Brain microvascular endothelial cell (primary cell): ENCODE measurements at regions not wholly inside any gene's neighbourhood (a gene's known extent, or its start where the extent isn't known, plus 50 kb on each side); places are given as distances from the start of the nearest gene placed in this dataset.

ENCODE experiments used
- DNase-seq: peaks from one replicate; pipeline ENCODE4 v3.0.0-alpha.2; 2020
- H3K27ac ChIP-seq: fragments of 250-450 bp; sonication (Bioruptor Pico); 2 replicates; pipeline ENCODE4 v1.5.1; 2020; ENCODE audit warnings: mild to moderate bottlenecking, moderate library complexity
- H3K27me3 ChIP-seq: fragments of 250-450 bp; sonication (Bioruptor Pico); replicated peaks from 2 replicates; pipeline ENCODE4 v1.5.1; 2020; ENCODE audit warnings: mild to moderate bottlenecking
- H3K36me3 ChIP-seq: fragments of 250-450 bp; sonication (Bioruptor Pico); replicated peaks from 2 replicates; pipeline ENCODE4 v1.5.1; 2020; ENCODE audit warnings: mild to moderate bottlenecking
- H3K4me3 ChIP-seq: 2 replicates; pipeline ENCODE4 v1.5.1; 2011; ENCODE audit warnings: low read depth, mild to moderate bottlenecking, control low read depth, low read length, moderate library complexity
- CTCF ChIP-seq: IDR thresholded peaks from 2 replicates; pipeline ENCODE4 v1.5.1; 2011; ENCODE audit warnings: low read depth, mild to moderate bottlenecking, moderate library complexity, low read length, control low read depth, inconsistent platforms; ENCODE audit errors: missing control alignments
- in situ Hi-C: cut with HindIII; loops from 2 replicates; pipeline ENCODE4 v1.10.0; 2017; ENCODE audit warnings: low sequenced_read_pairs, low pct_ligation_motif_present

GRCh38 chr7:132691201-132691600, 114.9 kb upstream of the PLXNA4 start:
- in situ Hi-C loops: no loop called here
- no peak for DNase-seq
- no peak overlapping the region for H3K27ac ChIP-seq
- no peak overlapping the region for H3K4me3 ChIP-seq
- no peak for TF ChIP-seq CTCF
- H3K36me3 ChIP-seq: no peaks in the 10 kb centered on the region
- no peaks in the 10 kb centered on the region for H3K27me3 ChIP-seq

GRCh38 chr7:132690174-132690573, 113.9 kb upstream of the PLXNA4 start:
- in situ Hi-C loops: no loop called here
- Histone ChIP-seq H3K36me3 (no peaks in the 10 kb centered on the region), H3K4me3 (no peak overlapping the region), H3K27me3 (no peaks in the 10 kb centered on the region), H3K27ac (no peak overlapping the region)
- TF ChIP-seq CTCF: no peak
- DNase-seq: no peak

GRCh38 chr7:132687981-132688383, 111.7 kb upstream of the PLXNA4 start:
- Histone ChIP-seq H3K27ac (no peak overlapping the region), H3K36me3 (no peaks in the 10 kb centered on the region), H3K4me3 (no peak overlapping the region), H3K27me3 (no peaks in the 10 kb centered on the region)
- in situ Hi-C loops: no loop called here
- no peak for DNase-seq
- no peak for TF ChIP-seq CTCF

GRCh38 chr7:132687016-132687415, 110.7 kb upstream of the PLXNA4 start:
- in situ Hi-C loops: no loop called here
- TF ChIP-seq CTCF: no peak
- DNase-seq: no peak
- H3K36me3 ChIP-seq: no peaks in the 10 kb centered on the region
- H3K27me3 ChIP-seq: no peaks in the 10 kb centered on the region
- H3K4me3 ChIP-seq: no peak overlapping the region
- no peak overlapping the region for H3K27ac ChIP-seq

- Histone ChIP-seq H3K36me3 (no peaks in the 10 kb centered on the region), H3K27me3 (no peaks in the 10 kb centered on the region), H3K4me3 (no peak overlapping the region), H3K27ac (no peak overlapping the region)
- no peak for TF ChIP-seq CTCF
- no peak for DNase-seq
- in situ Hi-C loops: no loop called here
Measured at GRCh38 chr7:132685277-132685676, 109.0 kb upstream of the PLXNA4 start.

GRCh38 chr7:132683896-132684690, 107.8 kb upstream of the PLXNA4 start:
- no peak for DNase-seq
- H3K36me3 ChIP-seq: no peaks in the 10 kb centered on the region
- no peak overlapping the region for H3K27ac ChIP-seq
- no peak for TF ChIP-seq CTCF
- in situ Hi-C loops: no loop called here
- H3K4me3 ChIP-seq: no peak overlapping the region
- no peaks in the 10 kb centered on the region for H3K27me3 ChIP-seq
